ENCODE measurements at regions not wholly inside any gene's neighbourhood (a gene's known extent, or its start where the extent isn't known, plus 50 kb on each side); places are given as distances from the start of the nearest gene placed in this dataset.

- TF ChIP-seq CTCF (IDR thresholded peaks at IDR 0.05) = no peak
- no peak for TF ChIP-seq POLR2A (IDR thresholded peaks at IDR 0.05)
Observed at GRCh38 chr5:133739181-133739780, 126.9 kb upstream of the FSTL4 start.

Measured in uterus (tissue), 2 donors.